Transverse colon (tissue), 4 donors: ENCODE measurements at regions not wholly inside any gene's neighbourhood (a gene's known extent, or its start where the extent isn't known, plus 50 kb on each side); places are given as distances from the start of the nearest gene placed in this dataset.

Experiments
- CTCF ChIP-seq, 5 experiments: fragments of 200-600 bp in 3 of 5; fragments of 450-650 bp in 2 of 5; sonication (generic) in 3 of 5; IDR thresholded peaks; 1 replicate in 2 of 5; 2 replicates in 3 of 5; pipeline ENCODE4 v1.5.1; 2016 to 2017; ENCODE audit warnings: antibody characterized with exemption in 5 of 5, inconsistent platforms in 3 of 5, mild to moderate bottlenecking in 2 of 5, moderate library complexity in 1 of 5
- EP300 ChIP-seq: sonication (generic); formaldehyde crosslinking; IDR thresholded peaks from one replicate; pipeline ENCODE4 v1.6.1; 2017; ENCODE audit warnings: antibody characterized with exemption, low read depth
- POLR2A ChIP-seq: fragments of 450-650 bp; IDR thresholded peaks from one replicate; pipeline ENCODE4 v1.6.1; 2016; ENCODE audit warnings: antibody characterized with exemption, mild to moderate bottlenecking, moderate library complexity
- POLR2AphosphoS5 ChIP-seq, 3 donors: sonication (generic); formaldehyde crosslinking; IDR thresholded peaks; one replicate each; pipeline ENCODE4 v1.6.1; 2016; ENCODE audit warnings: antibody characterized with exemption in 3 of 3

GRCh38 chr6:168371618-168371980 lies 52.0 kb upstream of the DACT2 start:
- TF ChIP-seq CTCF (IDR thresholded peaks at IDR 0.05): no peak
- no peak for TF ChIP-seq POLR2AphosphoS5 (IDR thresholded peaks at IDR 0.05)
- TF ChIP-seq EP300: no peak
- no peak for TF ChIP-seq POLR2A
